ENCODE measurements at regions not wholly inside any gene's neighbourhood (a gene's known extent, or its start where the extent isn't known, plus 50 kb on each side); places are given as distances from the start of the nearest gene placed in this dataset.
"Not testable (repeated sequence)": the region's sequence is repeated elsewhere in the genome, so short reads cannot be mapped to it uniquely, and the experiment has no call there.

GRCh38 chr6:887583-888235 is 194.8 kb upstream of the EXOC2 start:
- no peaks in the 10 kb centered on the region for H3K36me3 ChIP-seq
- H3K4me1 ChIP-seq (replicated peaks) = 0 out of 2 replicates have a peak, but pooled peaks cover 3% of the 10 kb centered on the region
- H3K4me3 ChIP-seq = no peak overlapping the region
- H3K27me3 ChIP-seq (replicated peaks) = no peaks in the 10 kb centered on the region
- H3K9me3 ChIP-seq (replicated peaks) = no peaks in the 10 kb centered on the region
- DNase-seq (ENCODE audit: low read depth in 1 of 2, low spot score in 2 of 2) = no peak
- H3K27ac ChIP-seq = no peak overlapping the region

GRCh38 chr6:886116-886515 is 193.2 kb upstream of the EXOC2 start:
- H3K27ac ChIP-seq; H3K9me3 ChIP-seq (replicated peaks); H3K4me1 ChIP-seq (replicated peaks); H3K4me3 ChIP-seq; H3K36me3 ChIP-seq; H3K27me3 ChIP-seq (replicated peaks); DNase-seq (ENCODE audit: low read depth in 1 of 2, low spot score in 2 of 2): not testable (repeated sequence)

- H3K4me1 ChIP-seq (replicated peaks) = peaks cover 5% of the 10 kb centered on the region
- no peaks in the 10 kb centered on the region for H3K27me3 ChIP-seq (replicated peaks)
- no peak overlapping the region for H3K27ac ChIP-seq
- H3K4me3 ChIP-seq = no peak overlapping the region
- no peaks in the 10 kb centered on the region for H3K36me3 ChIP-seq
- no peak for DNase-seq (ENCODE audit: low read depth in 1 of 2, low spot score in 2 of 2)
- H3K9me3 ChIP-seq (replicated peaks) = no peaks in the 10 kb centered on the region
Observed at GRCh38 chr6:885051-885590, 192.2 kb upstream of the EXOC2 start.

DNA sequence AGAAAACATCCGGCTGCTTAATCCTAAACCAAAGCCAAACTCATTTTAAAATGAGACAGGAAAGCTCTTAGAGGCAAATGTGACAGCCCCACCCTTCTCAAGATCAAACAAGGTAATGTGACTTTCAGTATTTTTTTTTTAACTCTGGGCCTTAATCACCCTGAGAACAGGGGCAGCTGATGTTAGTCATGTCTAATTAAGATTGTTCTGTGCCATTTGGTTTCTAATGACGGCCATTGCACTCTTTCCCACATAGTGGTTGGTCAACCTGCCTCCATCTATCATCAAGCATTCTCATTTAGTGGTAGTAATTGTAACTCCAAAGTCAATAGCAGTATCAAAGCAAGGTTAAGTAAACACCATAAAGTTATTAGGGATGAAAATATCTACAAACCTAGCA is 191.6 kb upstream of the EXOC2 start:
- Histone ChIP-seq H3K9me3 (replicated peaks) (no peaks in the 10 kb centered on the region), H3K27me3 (replicated peaks) (no peaks in the 10 kb centered on the region), H3K4me3 (no peak overlapping the region), H3K4me1 (replicated peaks) (peaks cover 5% of the 10 kb centered on the region), H3K36me3 (no peaks in the 10 kb centered on the region), H3K27ac (no peak overlapping the region)
- no peak for DNase-seq (ENCODE audit: low read depth in 1 of 2, low spot score in 2 of 2)

DNA sequence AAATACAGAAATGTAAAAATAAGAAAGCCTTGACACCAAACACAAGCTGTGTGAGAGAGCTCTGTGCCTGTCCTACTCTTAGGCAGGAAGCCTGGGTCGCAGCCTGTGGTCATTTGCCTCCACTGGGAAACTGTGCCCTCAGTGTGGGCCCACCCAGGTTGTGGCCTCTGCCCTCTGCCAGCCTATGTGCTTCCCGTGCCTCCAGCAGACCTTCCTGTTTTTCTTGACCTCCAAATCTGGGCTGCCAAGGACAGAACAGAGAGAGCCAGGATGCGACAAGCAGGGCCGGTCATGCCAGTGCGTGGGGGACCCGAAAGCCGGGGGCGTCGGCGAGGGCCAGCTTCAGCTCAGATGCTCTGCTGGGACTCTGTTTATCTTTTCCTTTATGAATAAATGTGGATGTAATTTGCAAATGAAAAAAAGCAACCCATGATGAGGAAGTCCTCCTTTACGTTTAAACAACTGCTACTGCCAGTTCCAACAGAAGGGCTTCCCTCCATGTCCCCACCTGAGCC is 189.2 kb upstream of the EXOC2 start:
- Histone ChIP-seq H3K4me3 (no peak overlapping the region), H3K27me3 (replicated peaks) (no peaks in the 10 kb centered on the region), H3K36me3 (no peaks in the 10 kb centered on the region), H3K9me3 (replicated peaks) (no peaks in the 10 kb centered on the region), H3K27ac (no peak overlapping the region), H3K4me1 (replicated peaks) (peaks cover 5% of the 10 kb centered on the region)
- DNase-seq (ENCODE audit: low read depth in 1 of 2, low spot score in 2 of 2) = no peak

DNA sequence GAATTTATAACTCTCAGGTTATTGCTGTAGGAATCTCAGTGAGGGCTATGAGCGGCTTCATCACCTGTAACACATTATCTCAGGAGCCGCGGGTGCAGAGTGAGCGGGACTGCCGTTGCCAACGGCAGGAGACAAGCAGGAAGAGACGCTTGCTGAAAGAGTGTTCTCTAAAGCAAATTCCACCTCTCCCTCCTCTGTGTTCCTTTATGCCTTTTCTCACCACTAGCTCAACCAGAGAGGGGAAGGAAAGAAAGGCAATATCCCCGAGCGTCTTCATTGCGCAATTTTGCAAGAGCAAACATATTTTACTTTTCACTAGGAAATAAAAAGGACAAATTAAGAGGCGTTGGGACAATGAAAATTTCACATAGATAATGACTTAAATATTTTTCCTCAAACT is 185.2 kb upstream of the EXOC2 start:
- Histone ChIP-seq H3K27ac (no peak overlapping the region), H3K4me3 (no peak overlapping the region), H3K4me1 (replicated peaks) (peaks cover 5% of the 10 kb centered on the region), H3K9me3 (replicated peaks) (no peaks in the 10 kb centered on the region), H3K36me3 (no peaks in the 10 kb centered on the region), H3K27me3 (replicated peaks) (no peaks in the 10 kb centered on the region)
- DNase-seq (ENCODE audit: low read depth in 1 of 2, low spot score in 2 of 2) = no peak

DNA sequence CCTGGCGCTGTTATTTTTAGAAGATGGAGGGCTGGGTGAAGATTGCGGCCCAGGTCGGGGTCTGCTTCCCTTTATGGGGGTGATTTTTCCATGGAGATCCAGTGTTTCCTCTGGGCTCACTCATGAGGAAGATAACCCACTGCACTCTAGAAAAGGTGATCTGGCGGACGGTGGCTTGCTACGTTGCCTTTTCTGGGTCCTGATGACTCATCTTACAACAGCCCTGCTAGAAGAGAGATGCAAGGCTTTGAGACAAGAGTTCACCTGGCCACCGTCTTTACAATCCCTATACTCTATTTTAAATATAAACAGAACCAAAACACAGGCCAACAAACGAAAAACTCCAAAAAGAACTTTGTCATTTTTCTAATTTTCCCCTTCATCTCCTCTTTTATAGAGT is 182.1 kb upstream of the EXOC2 start:
- H3K4me3 ChIP-seq = no peak overlapping the region
- no peaks in the 10 kb centered on the region for H3K4me1 ChIP-seq (replicated peaks)

GRCh38 chr6:872570-873125 is 179.7 kb upstream of the EXOC2 start:
- Histone ChIP-seq H3K4me3 (no peak overlapping the region), H3K4me1 (replicated peaks) (no peaks in the 10 kb centered on the region), H3K27me3 (replicated peaks) (no peaks in the 10 kb centered on the region), H3K9me3 (replicated peaks) (no peaks in the 10 kb centered on the region), H3K27ac (no peak overlapping the region), H3K36me3 (no peaks in the 10 kb centered on the region)
- no peak for DNase-seq (ENCODE audit: low read depth in 1 of 2, low spot score in 2 of 2)

More for the DNA sequence above, 182.1 kb upstream of the EXOC2 start:
- no peak for DNase-seq (ENCODE audit: low read depth in 1 of 2, low spot score in 2 of 2)
- Histone ChIP-seq H3K9me3 (replicated peaks) (no peaks in the 10 kb centered on the region), H3K27ac (no peak overlapping the region), H3K36me3 (no peaks in the 10 kb centered on the region), H3K27me3 (replicated peaks) (no peaks in the 10 kb centered on the region)

DNA sequence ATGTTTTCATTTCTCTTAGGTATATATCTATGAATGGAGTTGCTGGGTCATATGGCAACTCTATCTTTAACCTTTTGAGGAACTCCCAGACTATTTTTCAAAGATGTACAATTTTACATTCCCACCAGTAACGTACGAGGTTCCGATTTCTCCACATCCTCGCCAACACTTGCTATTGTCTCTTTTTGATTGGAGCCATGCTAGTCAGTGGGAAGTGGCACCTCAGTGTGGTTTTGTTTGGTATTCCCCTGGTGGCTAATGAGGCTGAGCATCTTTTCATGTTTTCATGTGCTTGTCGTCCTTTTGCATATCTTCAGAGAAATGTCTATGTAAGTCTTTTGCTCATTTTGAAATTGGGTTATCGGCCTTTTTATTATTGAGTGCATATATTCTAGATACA is 178.6 kb upstream of the EXOC2 start:
- H3K36me3 ChIP-seq = no peaks in the 10 kb centered on the region
- H3K4me3 ChIP-seq = no peak overlapping the region
- no peak for DNase-seq (ENCODE audit: low read depth in 1 of 2, low spot score in 2 of 2)
- H3K27me3 ChIP-seq (replicated peaks) = no peaks in the 10 kb centered on the region
- H3K27ac ChIP-seq = no peak overlapping the region
- peaks cover 2% of the 10 kb centered on the region for H3K4me1 ChIP-seq (replicated peaks)
- no peaks in the 10 kb centered on the region for H3K9me3 ChIP-seq (replicated peaks)

DNA sequence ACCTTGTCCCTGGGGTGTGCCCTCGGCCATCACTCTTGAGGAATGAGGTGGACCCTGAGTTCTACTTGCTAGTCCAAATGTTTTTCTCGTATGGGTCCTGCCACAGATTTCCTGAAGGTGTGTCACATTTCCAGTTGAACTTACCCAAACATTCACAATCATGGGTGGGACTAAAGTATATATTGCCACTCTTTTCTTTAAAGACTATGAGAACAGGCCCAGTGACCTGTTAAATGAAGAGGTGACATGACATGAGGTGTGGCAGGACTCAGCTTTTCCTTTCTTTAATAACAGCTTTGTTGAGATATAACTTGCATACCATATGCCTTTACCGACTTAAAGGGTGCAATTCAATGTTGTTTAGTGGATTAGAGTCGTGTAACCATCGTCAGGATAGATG is 177.2 kb upstream of the EXOC2 start:
- Histone ChIP-seq H3K36me3 (no peaks in the 10 kb centered on the region), H3K4me3 (no peak overlapping the region), H3K27ac (no peak overlapping the region), H3K4me1 (replicated peaks) (peaks cover 16% of the 10 kb centered on the region), H3K9me3 (replicated peaks) (no peaks in the 10 kb centered on the region; the same call in 1 of the 2 replicates), H3K27me3 (replicated peaks) (no peaks in the 10 kb centered on the region)
- no peak for DNase-seq (ENCODE audit: low read depth in 1 of 2, low spot score in 2 of 2)

GRCh38 chr6:868201-868600 is 175.3 kb upstream of the EXOC2 start:
- no peak overlapping the region for H3K27ac ChIP-seq
- H3K4me1 ChIP-seq (replicated peaks) = peaks cover 31% of the 10 kb centered on the region
- no peaks in the 10 kb centered on the region for H3K27me3 ChIP-seq (replicated peaks)
- no peak for DNase-seq (ENCODE audit: low read depth in 1 of 2, low spot score in 2 of 2)
- H3K36me3 ChIP-seq = no peaks in the 10 kb centered on the region
- H3K9me3 ChIP-seq (replicated peaks) = no peaks in the 10 kb centered on the region; the same call in 1 of the 2 replicates
- no peak overlapping the region for H3K4me3 ChIP-seq

GRCh38 chr6:867378-867777 is 174.4 kb upstream of the EXOC2 start:
- Histone ChIP-seq H3K36me3 (no peaks in the 10 kb centered on the region), H3K4me3 (no peak overlapping the region), H3K4me1 (replicated peaks) (peaks cover 31% of the 10 kb centered on the region), H3K27ac (no peak overlapping the region), H3K27me3 (replicated peaks) (no peaks in the 10 kb centered on the region), H3K9me3 (replicated peaks) (no peaks in the 10 kb centered on the region; the same call in 1 of the 2 replicates)
- no peak for DNase-seq (ENCODE audit: low read depth in 1 of 2, low spot score in 2 of 2)

DNA sequence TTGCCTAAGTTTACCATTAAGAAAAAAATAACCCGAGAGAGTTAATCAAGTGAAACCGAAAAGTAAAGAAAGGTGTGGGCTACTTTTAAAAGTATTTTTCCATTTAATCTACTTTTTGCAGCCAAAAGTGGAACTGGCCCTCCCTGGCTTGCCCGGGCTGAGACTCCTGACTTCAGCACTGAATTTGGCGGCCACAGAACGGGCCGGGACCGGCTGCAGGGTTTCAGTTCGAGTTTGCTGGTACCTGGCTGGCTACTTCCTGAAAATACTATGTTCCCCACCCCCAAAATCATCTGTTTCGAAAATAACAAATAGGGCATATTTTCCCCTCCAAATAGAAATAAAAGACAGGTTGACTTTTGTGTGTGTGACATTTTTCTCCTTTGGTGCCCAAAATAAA is 173.4 kb upstream of the EXOC2 start:
- Histone ChIP-seq H3K36me3 (no peaks in the 10 kb centered on the region), H3K4me3 (no peak overlapping the region), H3K9me3 (replicated peaks) (no peaks in the 10 kb centered on the region; the same call in 1 of the 2 replicates), H3K27me3 (replicated peaks) (no peaks in the 10 kb centered on the region), H3K4me1 (replicated peaks) (peaks cover 36% of the 10 kb centered on the region), H3K27ac (peak overlapping the region; percentile 84)
- no peak for DNase-seq (ENCODE audit: low read depth in 1 of 2, low spot score in 2 of 2)

- Histone ChIP-seq H3K4me3 (no peak overlapping the region), H3K27ac (peak overlapping the region; percentile 84), H3K9me3 (replicated peaks) (no peaks in the 10 kb centered on the region; the same call in 1 of the 2 replicates), H3K4me1 (replicated peaks) (peaks cover 40% of the 10 kb centered on the region), H3K36me3 (no peaks in the 10 kb centered on the region), H3K27me3 (replicated peaks) (no peaks in the 10 kb centered on the region)
- no peak for DNase-seq (ENCODE audit: low read depth in 1 of 2, low spot score in 2 of 2)
Observed at GRCh38 chr6:865846-866245, 172.9 kb upstream of the EXOC2 start.

Data from SJSA1 (cell line).